ENCODE measurements at regions not wholly inside any gene's neighbourhood (a gene's known extent, or its start where the extent isn't known, plus 50 kb on each side); places are given as distances from the start of the nearest gene placed in this dataset.

- peaks cover 0 to 4% of the 10 kb centered on the region in 2 experiments for H3K9me3 ChIP-seq (ENCODE audit: control insufficient read depth in 1 of 2, insufficient read depth in 1 of 2, low read length in 2 of 2)
- Mint-ChIP-seq H3K27ac (no peak overlapping the region), H3K9me3 (peaks cover 8% of the 10 kb centered on the region), H3K27me3 (no peaks in the 10 kb centered on the region), H3K4me1 (ENCODE audit: low read depth) (no peaks in the 10 kb centered on the region), H3K36me3 (ENCODE audit: low read depth) (no peaks in the 10 kb centered on the region), H3K4me3 (no peak overlapping the region)
- ChIA-PET POLR2A (no interaction called here), CTCF (no interaction called here)
- intact Hi-C loops (cut with DNase I, micrococcal nuclease), result no loop called here
- no peaks in the 10 kb centered on the region for H3K36me3 ChIP-seq (ENCODE audit: insufficient read depth, low read length)
- ATAC-seq (ENCODE audit: poor library complexity) (no peak), DNase-seq (no peak)
- H3K27me3 ChIP-seq (ENCODE audit: control insufficient read depth in 1 of 2, insufficient read depth in 2 of 2, low read length in 2 of 2), result no peaks in the 10 kb centered on the region
- no peak overlapping the region for H3K27ac ChIP-seq (ENCODE audit: low read depth in 1 of 2, low read length in 2 of 2)
- no peak overlapping the region for H3K4me3 ChIP-seq (ENCODE audit: low read length)
- H3K4me1 ChIP-seq (ENCODE audit: insufficient read depth, low read length), result no peaks in the 10 kb centered on the region
- TF ChIP-seq CTCF (IDR thresholded peaks at IDR 0.05), result no peak
Measured at GRCh38 chr1:69086148-69086547, 481.6 kb upstream of the LRRC7 start.

- Mint-ChIP-seq H3K27ac (no peak overlapping the region), H3K9me3 (peaks cover 11% of the 10 kb centered on the region), H3K36me3 (ENCODE audit: low read depth) (no peaks in the 10 kb centered on the region), H3K4me3 (no peak overlapping the region), H3K27me3 (no peaks in the 10 kb centered on the region), H3K4me1 (ENCODE audit: low read depth) (no peaks in the 10 kb centered on the region)
- CTCF ChIA-PET, result no interaction called here
- H3K36me3 ChIP-seq (ENCODE audit: insufficient read depth, low read length), result no peaks in the 10 kb centered on the region
- intact Hi-C loops (cut with DNase I, micrococcal nuclease), result no loop called here
- TF ChIP-seq CTCF (IDR thresholded peaks at IDR 0.05), result no peak
- H3K4me3 ChIP-seq (ENCODE audit: low read length), result no peak overlapping the region
- H3K27me3 ChIP-seq (ENCODE audit: control insufficient read depth in 1 of 2, insufficient read depth in 2 of 2, low read length in 2 of 2), result no peaks in the 10 kb centered on the region
- POLR2A ChIA-PET, result no interaction called here
- ATAC-seq (ENCODE audit: poor library complexity) (no peak), DNase-seq (no peak)
- H3K27ac ChIP-seq (ENCODE audit: low read depth in 1 of 2, low read length in 2 of 2), result no peak overlapping the region
- peaks cover 4% of the 10 kb centered on the region in 2 experiments for H3K9me3 ChIP-seq (ENCODE audit: control insufficient read depth in 1 of 2, insufficient read depth in 1 of 2, low read length in 2 of 2)
- no peaks in the 10 kb centered on the region for H3K4me1 ChIP-seq (ENCODE audit: insufficient read depth, low read length)
Measured at GRCh38 chr1:69088571-69088970, 479.2 kb upstream of the LRRC7 start.

GRCh38 chr1:69090170-69090569, 477.6 kb upstream of the LRRC7 start:
- Mint-ChIP-seq H3K9me3 (peaks cover 9% of the 10 kb centered on the region), H3K27me3 (no peaks in the 10 kb centered on the region), H3K4me3 (no peak overlapping the region), H3K27ac (no peak overlapping the region), H3K36me3 (ENCODE audit: low read depth) (no peaks in the 10 kb centered on the region), H3K4me1 (ENCODE audit: low read depth) (no peaks in the 10 kb centered on the region)
- intact Hi-C loops (cut with DNase I, micrococcal nuclease), result no loop called here
- DNase-seq, result no peak
- POLR2A ChIA-PET, result no interaction called here
- no peaks in the 10 kb centered on the region for H3K27me3 ChIP-seq (ENCODE audit: control insufficient read depth in 1 of 2, insufficient read depth in 2 of 2, low read length in 2 of 2)
- CTCF ChIA-PET, result no interaction called here
- H3K4me3 ChIP-seq (ENCODE audit: low read length), result no peak overlapping the region
- no peaks in the 10 kb centered on the region for H3K4me1 ChIP-seq (ENCODE audit: insufficient read depth, low read length)
- TF ChIP-seq CTCF (IDR thresholded peaks at IDR 0.05), result no peak
- H3K9me3 ChIP-seq (ENCODE audit: control insufficient read depth in 1 of 2, insufficient read depth in 1 of 2, low read length in 2 of 2), result peaks cover 4% of the 10 kb centered on the region in 2 experiments
- no peak for ATAC-seq (ENCODE audit: poor library complexity)
- no peak overlapping the region for H3K27ac ChIP-seq (ENCODE audit: low read depth in 1 of 2, low read length in 2 of 2)
- no peaks in the 10 kb centered on the region for H3K36me3 ChIP-seq (ENCODE audit: insufficient read depth, low read length)
